T-cell (primary cell): ENCODE measurements at regions not wholly inside any gene's neighbourhood (a gene's known extent, or its start where the extent isn't known, plus 50 kb on each side); places are given as distances from the start of the nearest gene placed in this dataset.

Experiments
- ATAC-seq, 4 experiments: fragments of 200-7000 bp in 3 of 4; fragments of 150-1000 bp in 1 of 4; cut with Tn5 transposase; replicated peaks in 1 of 4; 1 replicate in 3 of 4; 2 replicates in 1 of 4; pipeline ENCODE4 v1.10.0; 2021; ENCODE audit warnings: moderate library complexity in 3 of 4, mild to moderate bottlenecking in 2 of 4, moderate number of reproducible peaks in 1 of 4
- CTCF ChIA-PET, 2 donors: fragments of 300-600 bp; sonication (Branson Sonifier 250); formaldehyde crosslinking; loops; one replicate each; lab custom pipeline; 2022; ENCODE audit warnings: antibody characterized with exemption in 2 of 2; lab: Charles Lee
- POLR2A ChIA-PET, 2 donors: fragments of 300-600 bp; sonication (Branson Sonifier 250); formaldehyde crosslinking; loops; one replicate each; lab custom pipeline; 2022; ENCODE audit warnings: antibody characterized with exemption in 2 of 2; lab: Charles Lee
- DNase-seq, 35 experiments: peaks; one replicate each; pipeline versions ENCODE4 v3.0.0 to v3.0.0-alpha.2; 2013 to 2023
- H3K27ac ChIP-seq: one replicate; pipeline ENCODE4 v1.5.1; 2013; ENCODE audit warnings: low read length
- H3K27me3 ChIP-seq, 2 experiments: replicated peaks in 1 of 2; 1 replicate in 1 of 2; 2 replicates in 1 of 2; pipeline versions ENCODE4 v1.6.1 to v1.7.0; 2013; ENCODE audit warnings: low read length in 1 of 2, mixed read lengths in 1 of 2; ENCODE audit not compliant: control insufficient read depth in 2 of 2, insufficient read depth in 2 of 2; ENCODE audit errors: extremely low read depth in 1 of 2
- H3K36me3 ChIP-seq, 2 donors: 1 replicate in 1 of 2; 2 replicates in 1 of 2; pipeline versions ENCODE4 v1.6.1 to v1.7.0; 2013; ENCODE audit warnings: low read length in 1 of 2; ENCODE audit not compliant: control insufficient read depth in 2 of 2, insufficient read depth in 1 of 2; ENCODE audit errors: extremely low read depth in 1 of 2
- H3K4me1 ChIP-seq, 2 experiments: 1 replicate in 1 of 2; 2 replicates in 1 of 2; pipeline versions ENCODE4 v1.6.1 to v1.7.0; 2013; ENCODE audit warnings: low read length in 2 of 2, mixed read lengths in 1 of 2; ENCODE audit not compliant: insufficient read depth in 2 of 2, control insufficient read depth in 1 of 2; ENCODE audit errors: extremely low read depth in 1 of 2
- H3K4me3 ChIP-seq, 2 donors: 1 replicate in 1 of 2; 2 replicates in 1 of 2; pipeline versions ENCODE4 v1.5.1 to v1.7.0; 2013; ENCODE audit warnings: mild to moderate bottlenecking in 2 of 2, low read length in 1 of 2, moderate library complexity in 1 of 2; ENCODE audit not compliant: control insufficient read depth in 1 of 2; ENCODE audit errors: extremely low read depth in 1 of 2
- H3K9me3 ChIP-seq: 2 replicates; pipeline ENCODE4 v1.7.0; 2013
- H3K27ac Mint-ChIP-seq, 2 donors: one replicate each; pipeline ENCODE4 v1.8.0; 2020 to 2021; ENCODE audit warnings: mild to moderate bottlenecking in 2 of 2, mixed read lengths in 2 of 2
- H3K27me3 Mint-ChIP-seq, 2 donors: one replicate each; pipeline ENCODE4 v1.8.0; 2021 to 2022; ENCODE audit warnings: mixed read lengths in 2 of 2
- H3K36me3 Mint-ChIP-seq: one replicate; pipeline ENCODE4 v1.8.0; 2021; ENCODE audit warnings: mixed read lengths
- H3K4me1 Mint-ChIP-seq, 3 donors: one replicate each; pipeline ENCODE4 v1.8.0; 2020 to 2022; ENCODE audit warnings: mixed read lengths in 3 of 3, mild to moderate bottlenecking in 1 of 3
- H3K4me3 Mint-ChIP-seq, 3 donors: one replicate each; pipeline ENCODE4 v1.8.0; 2020 to 2022; ENCODE audit warnings: mild to moderate bottlenecking in 3 of 3, mixed read lengths in 3 of 3, moderate library complexity in 3 of 3
- H3K9me3 Mint-ChIP-seq, 3 donors: one replicate each; pipeline ENCODE4 v1.8.0; 2020 to 2022; ENCODE audit warnings: mixed read lengths in 3 of 3
- whole genome bisulfite sequencing: methylation state at CpG from one replicate; pipeline ENCODE4 v1.1.5; 2013; ENCODE audit warnings: missing lambda C conversion rate; ENCODE audit not compliant: insufficient coverage; 5-methylcytosine and 5-hydroxymethylcytosine counted together

- CTCF ChIA-PET = no interaction called here
- H3K4me1 ChIP-seq = no peaks in the 10 kb centered on the region
- H3K4me3 Mint-ChIP-seq = no peak overlapping the region
- H3K9me3 Mint-ChIP-seq = peaks cover 1 to 5% (median 4%) of the 10 kb centered on the region in 3 donors
- H3K27ac Mint-ChIP-seq = no peak overlapping the region
- H3K4me3 ChIP-seq = no peak overlapping the region
- no peaks in the 10 kb centered on the region for H3K36me3 ChIP-seq
- no peak overlapping the region for H3K27ac ChIP-seq
- no peaks in the 10 kb centered on the region for H3K4me1 Mint-ChIP-seq
- DNase-seq (no peak), ATAC-seq (no peak)
- H3K27me3 ChIP-seq = no peaks in the 10 kb centered on the region
- POLR2A ChIA-PET = interaction anchor here in 1 of 2 donors (0.6 kb wide), 1 partner anchor 988 kb away, joined by 3 read pairs; no protein-coding TSS in a partner anchor
- no peaks in the 10 kb centered on the region for H3K27me3 Mint-ChIP-seq
- WGBS = no CpG with 5 or more reads among the region's 2 CpGs
- no peaks in the 10 kb centered on the region for H3K36me3 Mint-ChIP-seq
- H3K9me3 ChIP-seq = no peaks in the 10 kb centered on the region
Measured at GRCh38 chr16:9518581-9518980, 427.1 kb downstream of the HAPSTR1 start.

- H3K4me3 Mint-ChIP-seq = no peak overlapping the region
- DNase-seq = no peak
- no peak overlapping the region for H3K27ac Mint-ChIP-seq
- 88% methylated on average over 3 of the region's 7 CpGs for WGBS
- CTCF ChIA-PET = no interaction called here
- no peaks in the 10 kb centered on the region for H3K36me3 Mint-ChIP-seq
- no peak overlapping the region for H3K27ac ChIP-seq
- H3K4me3 ChIP-seq = no peak overlapping the region
- H3K36me3 ChIP-seq = no peaks in the 10 kb centered on the region
- no peaks in the 10 kb centered on the region for H3K4me1 ChIP-seq
- H3K9me3 ChIP-seq = no peaks in the 10 kb centered on the region
- H3K27me3 Mint-ChIP-seq = no peaks in the 10 kb centered on the region
- H3K9me3 Mint-ChIP-seq = peaks cover 0 to 16% (median 16%) of the 10 kb centered on the region in 3 donors
- no peak for ATAC-seq
- POLR2A ChIA-PET = no interaction called here
- no peaks in the 10 kb centered on the region for H3K4me1 Mint-ChIP-seq
- no peaks in the 10 kb centered on the region for H3K27me3 ChIP-seq
Measured at GRCh38 chr16:9521749-9522370, 430.4 kb downstream of the HAPSTR1 start.

- DNase-seq (no peak), ATAC-seq (no peak)
- ChIA-PET POLR2A (no interaction called here), CTCF (no interaction called here)
- no peak overlapping the region for H3K27ac ChIP-seq
- peaks cover 0 to 16% (median 16%) of the 10 kb centered on the region in 3 donors for H3K9me3 Mint-ChIP-seq
- H3K4me3 ChIP-seq = no peak overlapping the region
- H3K27me3 ChIP-seq = no peaks in the 10 kb centered on the region
- no peak overlapping the region for H3K4me3 Mint-ChIP-seq
- WGBS = no CpG with 5 or more reads among the region's 5 CpGs
- H3K27ac Mint-ChIP-seq = no peak overlapping the region
- H3K36me3 ChIP-seq = no peaks in the 10 kb centered on the region
- no peaks in the 10 kb centered on the region for H3K36me3 Mint-ChIP-seq
- H3K4me1 Mint-ChIP-seq = no peaks in the 10 kb centered on the region
- H3K4me1 ChIP-seq = no peaks in the 10 kb centered on the region
- H3K27me3 Mint-ChIP-seq = no peaks in the 10 kb centered on the region
- H3K9me3 ChIP-seq = no peaks in the 10 kb centered on the region
Measured at GRCh38 chr16:9522614-9523013, 431.2 kb downstream of the HAPSTR1 start.

- no peaks in the 10 kb centered on the region for H3K36me3 Mint-ChIP-seq
- no peak overlapping the region for H3K4me3 ChIP-seq
- H3K4me1 ChIP-seq = no peaks in the 10 kb centered on the region
- H3K9me3 Mint-ChIP-seq = peaks cover 0 to 16% (median 16%) of the 10 kb centered on the region in 3 donors
- ATAC-seq (no peak), DNase-seq (no peak)
- H3K4me3 Mint-ChIP-seq = no peak overlapping the region
- 63% methylated on average over 6 of the region's 8 CpGs for WGBS
- no peaks in the 10 kb centered on the region for H3K36me3 ChIP-seq
- no peaks in the 10 kb centered on the region for H3K27me3 Mint-ChIP-seq
- H3K27ac Mint-ChIP-seq = no peak overlapping the region
- ChIA-PET POLR2A (no interaction called here), CTCF (no interaction called here)
- no peak overlapping the region for H3K27ac ChIP-seq
- H3K4me1 Mint-ChIP-seq = no peaks in the 10 kb centered on the region
- H3K9me3 ChIP-seq = no peaks in the 10 kb centered on the region
- H3K27me3 ChIP-seq = no peaks in the 10 kb centered on the region
Measured at GRCh38 chr16:9523994-9524393, 432.6 kb downstream of the HAPSTR1 start.

GRCh38 chr16:9525037-9525436 lies 433.6 kb downstream of the HAPSTR1 start:
- no peaks in the 10 kb centered on the region for H3K36me3 Mint-ChIP-seq
- ATAC-seq = no peak
- POLR2A ChIA-PET = no interaction called here
- WGBS = 81% methylated on average over 4 of the region's 4 CpGs
- no peak overlapping the region for H3K4me3 Mint-ChIP-seq
- DNase-seq = no peak
- CTCF ChIA-PET = no interaction called here
- H3K9me3 Mint-ChIP-seq = peaks cover 3 to 16% (median 16%) of the 10 kb centered on the region in 3 donors
- no peak overlapping the region for H3K4me3 ChIP-seq
- no peaks in the 10 kb centered on the region for H3K4me1 Mint-ChIP-seq
- no peaks in the 10 kb centered on the region for H3K27me3 ChIP-seq
- H3K9me3 ChIP-seq = no peaks in the 10 kb centered on the region
- no peak overlapping the region for H3K27ac ChIP-seq
- no peaks in the 10 kb centered on the region for H3K4me1 ChIP-seq
- no peak overlapping the region for H3K27ac Mint-ChIP-seq
- H3K36me3 ChIP-seq = no peaks in the 10 kb centered on the region
- no peaks in the 10 kb centered on the region for H3K27me3 Mint-ChIP-seq

- Mint-ChIP-seq H3K27ac (no peak overlapping the region), H3K4me3 (no peak overlapping the region), H3K9me3 (peaks cover 3 to 14% (median 12%) of the 10 kb centered on the region in 3 donors), H3K27me3 (no peaks in the 10 kb centered on the region), H3K4me1 (no peaks in the 10 kb centered on the region), H3K36me3 (no peaks in the 10 kb centered on the region)
- no CpG with 5 or more reads among the region's 4 CpGs for WGBS
- Histone ChIP-seq H3K4me3 (no peak overlapping the region), H3K9me3 (no peaks in the 10 kb centered on the region), H3K36me3 (no peaks in the 10 kb centered on the region), H3K27ac (no peak overlapping the region), H3K4me1 (no peaks in the 10 kb centered on the region), H3K27me3 (no peaks in the 10 kb centered on the region)
- ATAC-seq = no peak
- no peak for DNase-seq
- POLR2A ChIA-PET = no interaction called here
- CTCF ChIA-PET = no interaction called here
Measured at GRCh38 chr16:9526791-9527190, 435.3 kb downstream of the HAPSTR1 start.

GRCh38 chr16:9527976-9528375 lies 436.5 kb downstream of the HAPSTR1 start:
- ChIA-PET CTCF (no interaction called here), POLR2A (no interaction called here)
- ATAC-seq = no peak
- Histone ChIP-seq H3K27me3 (no peaks in the 10 kb centered on the region), H3K36me3 (no peaks in the 10 kb centered on the region), H3K27ac (no peak overlapping the region), H3K9me3 (no peaks in the 10 kb centered on the region), H3K4me3 (no peak overlapping the region), H3K4me1 (no peaks in the 10 kb centered on the region)
- WGBS = 29% methylated on average over 1 of the region's 2 CpGs
- H3K4me1 Mint-ChIP-seq = no peaks in the 10 kb centered on the region
- H3K36me3 Mint-ChIP-seq = no peaks in the 10 kb centered on the region
- no peaks in the 10 kb centered on the region for H3K27me3 Mint-ChIP-seq
- H3K27ac Mint-ChIP-seq = no peak overlapping the region
- DNase-seq = no peak
- H3K4me3 Mint-ChIP-seq = no peak overlapping the region
- peaks cover 7 to 17% (median 12%) of the 10 kb centered on the region in 3 donors for H3K9me3 Mint-ChIP-seq
